PC-3 (cell line): ENCODE measurements at regions not wholly inside any gene's neighbourhood (a gene's known extent, or its start where the extent isn't known, plus 50 kb on each side); places are given as distances from the start of the nearest gene placed in this dataset.

Experiments
- ATAC-seq: fragments of 200-7000 bp; cut with Tn5 transposase; 2 replicates; pipeline ENCODE4 v1.9.1; 2020; ENCODE audit warnings: mild to moderate bottlenecking, moderate library complexity
- BruUV-seq: library from RNA; stranded (reverse); fragments of 400-500 nt; replicated peaks from 2 replicates; lab custom pipeline; 2021; lab: Mats Ljungman, UMichigan
- CTCF ChIA-PET: fragments of 300-600 bp; sonication (Branson Sonifier 250); formaldehyde crosslinking; loops from one replicate; lab custom pipeline; 2022; ENCODE audit warnings: antibody characterized with exemption; lab: Charles Lee
- POLR2A ChIA-PET: fragments of 300-600 bp; sonication (Branson Sonifier 250); formaldehyde crosslinking; loops from one replicate; lab custom pipeline; 2022; ENCODE audit warnings: antibody characterized with exemption; ENCODE audit not compliant: unreplicated experiment; lab: Charles Lee
- DNase-seq: peaks from one replicate; pipeline ENCODE4 v3.0.0-alpha.2; 2015
- H2AFZ ChIP-seq: fragments of 300-600 bp; sonication (generic); 2 replicates; pipeline ENCODE4 v1.6.0; 2016; ENCODE audit warnings: antibody characterized with exemption, low read length
- H3F3A ChIP-seq: fragments of 300-600 bp; sonication (generic); one replicate; pipeline ENCODE4 v1.6.0; 2017; ENCODE audit warnings: antibody characterized with exemption, low read length, control low read depth, mild to moderate bottlenecking; ENCODE audit not compliant: unreplicated experiment
- H3K27ac ChIP-seq: fragments of 300-600 bp; sonication (generic); 2 replicates; pipeline ENCODE4 v1.5.1; 2016; ENCODE audit warnings: mild to moderate bottlenecking, low read length
- H3K27me3 ChIP-seq: fragments of 300-600 bp; sonication (generic); 2 replicates; pipeline ENCODE4 v1.6.1; 2016; ENCODE audit warnings: low read length, mixed read lengths
- H3K36me3 ChIP-seq: fragments of 300-600 bp; sonication (generic); 2 replicates; pipeline ENCODE4 v1.6.1; 2016; ENCODE audit warnings: low read depth, mixed run types, low read length, mixed read lengths
- H3K4me1 ChIP-seq: fragments of 300-600 bp; sonication (generic); 2 replicates; pipeline ENCODE4 v1.5.1; 2016; ENCODE audit warnings: low read length; ENCODE audit not compliant: insufficient read depth
- H3K4me2 ChIP-seq: fragments of 300-600 bp; sonication (generic); 2 replicates; pipeline ENCODE4 v1.6.0; 2016; ENCODE audit warnings: low read length
- H3K4me3 ChIP-seq: fragments of 300-600 bp; sonication (generic); 2 replicates; pipeline ENCODE4 v1.5.1; 2016; ENCODE audit warnings: mild to moderate bottlenecking, low read length, mixed read lengths
- H3K79me2 ChIP-seq: fragments of 300-600 bp; sonication (generic); 2 replicates; pipeline ENCODE4 v1.6.1; 2017; ENCODE audit warnings: low read length, mixed read lengths
- H3K9ac ChIP-seq: fragments of 300-600 bp; sonication (generic); 2 replicates; pipeline ENCODE4 v1.6.0; 2016; ENCODE audit warnings: mild to moderate bottlenecking, low read length
- H3K9me2 ChIP-seq: fragments of 300-600 bp; sonication (generic); replicated peaks from 2 replicates; pipeline ENCODE4 v1.6.1; 2016; ENCODE audit warnings: mixed run types, low read length, mixed read lengths
- H3K9me3 ChIP-seq: fragments of 300-600 bp; sonication (generic); 2 replicates; pipeline ENCODE4 v1.6.1; 2016; ENCODE audit warnings: low read length, mixed read lengths
- H4K20me1 ChIP-seq: fragments of 300-600 bp; sonication (generic); 2 replicates; pipeline ENCODE4 v1.6.1; 2016; ENCODE audit warnings: low read length, mixed read lengths
- EZH2 ChIP-seq: fragments of 300-600 bp; sonication (generic); IDR thresholded peaks from one replicate; pipeline ENCODE4 v1.6.1; 2017; ENCODE audit warnings: antibody characterized with exemption, mild to moderate bottlenecking, low read length; ENCODE audit not compliant: unreplicated experiment
- EZH2phosphoT487 ChIP-seq: fragments of 300-600 bp; sonication (generic); IDR thresholded peaks from 2 replicates; pipeline ENCODE4 v1.6.1; 2018; ENCODE audit warnings: mild to moderate bottlenecking, antibody characterized with exemption, low read length, borderline replicate concordance
- intact Hi-C: fragments of 100-400 bp; cut with micrococcal nuclease; formaldehyde crosslinking; loops from 2 replicates; pipeline ENCODE4 v1.9.0; 2023
- TF ChIP-seq, protein P1 (sequence below): fragments of 300-600 bp; sonication (generic); conservative IDR thresholded peaks from 2 replicates; pipeline ENCODE4 v1.5.1; 2017; ENCODE audit warnings: antibody characterized with exemption, low read depth, mild to moderate bottlenecking, low read length

DNA sequence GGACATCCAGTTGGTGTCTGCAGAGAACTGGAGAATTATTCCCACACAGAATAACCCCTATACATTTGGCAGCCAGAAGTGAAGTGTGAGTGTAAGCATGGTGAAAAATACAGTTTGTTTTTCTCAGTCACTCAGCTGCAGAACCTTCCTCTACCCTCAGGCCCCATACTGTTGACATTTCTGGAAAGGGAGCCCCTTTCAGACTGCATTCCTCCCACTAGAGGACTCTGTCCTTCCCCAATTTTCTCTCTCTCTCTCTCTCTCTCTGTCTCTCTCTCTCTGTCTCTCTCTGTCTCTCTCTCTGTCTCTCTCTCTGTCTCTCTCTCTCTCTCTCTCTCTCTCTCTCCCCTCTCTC lies 86.8 kb upstream of the STEAP1B start:
- Histone ChIP-seq H3K27ac (peak overlapping the region; percentile 83), H3K36me3 (no peaks in the 10 kb centered on the region), H3F3A (no peaks in the 10 kb centered on the region), H3K9me3 (no peaks in the 10 kb centered on the region), H2AFZ (no peak overlapping the region), H4K20me1 (no peaks in the 10 kb centered on the region), H3K79me2 (no peaks in the 10 kb centered on the region), H3K9ac (peak overlapping the region; percentile 45), H3K4me2 (no peak overlapping the region), H3K27me3 (no peaks in the 10 kb centered on the region), H3K9me2 (no peaks in the 10 kb centered on the region), H3K4me1 (peaks cover 49% of the 10 kb centered on the region), H3K4me3 (no peak overlapping the region)
- intact Hi-C loops: no loop called here
- TF ChIP-seq EZH2: no peak
- TF ChIP-seq, protein P1, sequence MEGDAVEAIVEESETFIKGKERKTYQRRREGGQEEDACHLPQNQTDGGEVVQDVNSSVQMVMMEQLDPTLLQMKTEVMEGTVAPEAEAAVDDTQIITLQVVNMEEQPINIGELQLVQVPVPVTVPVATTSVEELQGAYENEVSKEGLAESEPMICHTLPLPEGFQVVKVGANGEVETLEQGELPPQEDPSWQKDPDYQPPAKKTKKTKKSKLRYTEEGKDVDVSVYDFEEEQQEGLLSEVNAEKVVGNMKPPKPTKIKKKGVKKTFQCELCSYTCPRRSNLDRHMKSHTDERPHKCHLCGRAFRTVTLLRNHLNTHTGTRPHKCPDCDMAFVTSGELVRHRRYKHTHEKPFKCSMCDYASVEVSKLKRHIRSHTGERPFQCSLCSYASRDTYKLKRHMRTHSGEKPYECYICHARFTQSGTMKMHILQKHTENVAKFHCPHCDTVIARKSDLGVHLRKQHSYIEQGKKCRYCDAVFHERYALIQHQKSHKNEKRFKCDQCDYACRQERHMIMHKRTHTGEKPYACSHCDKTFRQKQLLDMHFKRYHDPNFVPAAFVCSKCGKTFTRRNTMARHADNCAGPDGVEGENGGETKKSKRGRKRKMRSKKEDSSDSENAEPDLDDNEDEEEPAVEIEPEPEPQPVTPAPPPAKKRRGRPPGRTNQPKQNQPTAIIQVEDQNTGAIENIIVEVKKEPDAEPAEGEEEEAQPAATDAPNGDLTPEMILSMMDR: peak; percentile 56
- ChIA-PET CTCF (no interaction called here), POLR2A (no interaction called here)
- no TSS peak for BruUV-seq
- ATAC-seq (peak; percentile 21), DNase-seq (peak; percentile 63)

DNA sequence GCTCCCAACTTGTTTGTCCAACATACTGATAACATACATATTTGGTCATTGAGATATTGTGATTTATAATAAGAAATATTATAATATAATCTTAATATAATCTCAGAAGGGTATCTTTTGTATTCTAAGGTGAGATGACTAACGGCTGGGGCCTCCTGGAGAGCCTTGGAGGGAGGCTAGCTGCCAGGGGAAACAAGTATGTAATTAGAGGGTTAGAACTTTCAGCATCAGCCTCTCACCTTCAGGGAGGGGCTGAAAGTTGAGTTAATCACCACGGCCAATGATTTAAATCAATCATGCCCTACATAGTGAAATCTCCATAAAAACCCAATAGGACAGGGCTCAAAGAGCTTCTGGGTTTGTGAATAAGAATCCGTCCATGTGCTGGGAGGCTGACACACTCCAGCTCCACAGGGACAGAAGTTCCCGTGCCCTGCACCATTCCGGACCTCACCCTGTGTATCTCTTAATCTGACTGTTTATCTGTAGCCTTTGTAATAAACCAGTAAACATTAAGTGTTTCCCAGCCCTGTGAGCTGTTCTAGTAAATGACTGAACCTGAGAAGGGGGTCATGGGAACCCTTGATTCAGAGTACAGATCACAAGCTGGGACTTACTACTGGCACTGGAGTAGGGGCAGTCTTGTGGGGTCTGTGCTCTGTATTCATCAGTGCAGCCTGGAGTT lies 86.3 kb upstream of the STEAP1B start:
- DNase-seq: peak; percentile 8
- intact Hi-C loops: no loop called here
- Histone ChIP-seq H4K20me1 (no peaks in the 10 kb centered on the region), H3K9ac (peak overlapping the region; percentile 45; the same call in 1 of the 2 replicates), H3K27me3 (no peaks in the 10 kb centered on the region), H3K36me3 (no peaks in the 10 kb centered on the region), H3K79me2 (no peaks in the 10 kb centered on the region), H3F3A (no peaks in the 10 kb centered on the region), H2AFZ (no peak overlapping the region), H3K9me2 (no peaks in the 10 kb centered on the region), H3K4me1 (peaks cover 46% of the 10 kb centered on the region), H3K9me3 (no peaks in the 10 kb centered on the region), H3K27ac (peak overlapping the region; percentile 83), H3K4me3 (no peak overlapping the region), H3K4me2 (no peak overlapping the region)
- TF ChIP-seq, protein P1: no peak
- TF ChIP-seq EZH2phosphoT487: no peak
- TF ChIP-seq EZH2: no peak
- POLR2A ChIA-PET: no interaction called here
- CTCF ChIA-PET: no interaction called here
- no peak for ATAC-seq
- no TSS peak for BruUV-seq

DNA sequence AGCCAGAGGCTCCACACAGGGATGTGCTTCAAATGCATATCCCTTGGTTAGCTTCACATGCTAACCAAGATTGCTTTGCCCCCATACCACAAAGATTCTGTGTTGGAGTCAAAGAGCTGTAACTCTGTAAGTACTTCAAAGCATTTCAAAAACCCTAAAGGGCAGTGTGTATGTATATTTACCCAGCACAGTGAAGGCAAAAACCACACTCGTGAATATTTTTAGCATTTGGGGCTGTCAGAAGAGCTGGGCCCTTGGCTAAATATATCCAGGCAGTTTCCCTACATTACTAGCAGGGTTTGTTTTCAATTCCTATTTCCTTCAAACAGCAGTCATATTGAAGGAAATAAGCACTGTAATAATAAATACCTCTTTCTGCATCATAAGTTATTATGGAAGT lies 84.2 kb upstream of the STEAP1B start:
- Histone ChIP-seq H3K9ac (no peak overlapping the region), H4K20me1 (no peaks in the 10 kb centered on the region), H3K79me2 (no peaks in the 10 kb centered on the region), H3K27me3 (no peaks in the 10 kb centered on the region), H3K36me3 (no peaks in the 10 kb centered on the region), H3K9me2 (no peaks in the 10 kb centered on the region), H3K9me3 (no peaks in the 10 kb centered on the region), H3K27ac (peak overlapping the region; percentile 67), H3K4me1 (peaks cover 27% of the 10 kb centered on the region), H3F3A (no peaks in the 10 kb centered on the region), H3K4me3 (no peak overlapping the region), H3K4me2 (no peak overlapping the region), H2AFZ (no peak overlapping the region)
- ChIA-PET CTCF (interaction anchor here (1.0 kb wide), 1 partner anchor 147 kb away, joined by 3 read pairs; no protein-coding TSS in a partner anchor), POLR2A (no interaction called here)
- intact Hi-C loops: no loop called here
- DNase-seq (no peak), ATAC-seq (no peak)
- BruUV-seq: no TSS peak
- no peak for TF ChIP-seq EZH2
- no peak for TF ChIP-seq EZH2phosphoT487
- TF ChIP-seq, protein P1: no peak
